ENCODE measurements at regions not wholly inside any gene's neighbourhood (a gene's known extent, or its start where the extent isn't known, plus 50 kb on each side); places are given as distances from the start of the nearest gene placed in this dataset.

- TF ChIP-seq, protein P1, sequence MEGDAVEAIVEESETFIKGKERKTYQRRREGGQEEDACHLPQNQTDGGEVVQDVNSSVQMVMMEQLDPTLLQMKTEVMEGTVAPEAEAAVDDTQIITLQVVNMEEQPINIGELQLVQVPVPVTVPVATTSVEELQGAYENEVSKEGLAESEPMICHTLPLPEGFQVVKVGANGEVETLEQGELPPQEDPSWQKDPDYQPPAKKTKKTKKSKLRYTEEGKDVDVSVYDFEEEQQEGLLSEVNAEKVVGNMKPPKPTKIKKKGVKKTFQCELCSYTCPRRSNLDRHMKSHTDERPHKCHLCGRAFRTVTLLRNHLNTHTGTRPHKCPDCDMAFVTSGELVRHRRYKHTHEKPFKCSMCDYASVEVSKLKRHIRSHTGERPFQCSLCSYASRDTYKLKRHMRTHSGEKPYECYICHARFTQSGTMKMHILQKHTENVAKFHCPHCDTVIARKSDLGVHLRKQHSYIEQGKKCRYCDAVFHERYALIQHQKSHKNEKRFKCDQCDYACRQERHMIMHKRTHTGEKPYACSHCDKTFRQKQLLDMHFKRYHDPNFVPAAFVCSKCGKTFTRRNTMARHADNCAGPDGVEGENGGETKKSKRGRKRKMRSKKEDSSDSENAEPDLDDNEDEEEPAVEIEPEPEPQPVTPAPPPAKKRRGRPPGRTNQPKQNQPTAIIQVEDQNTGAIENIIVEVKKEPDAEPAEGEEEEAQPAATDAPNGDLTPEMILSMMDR (IDR thresholded peaks at IDR 0.05), result no peak
- no peaks in the 10 kb centered on the region for H3K27me3 ChIP-seq
- H3K27ac ChIP-seq, result no peak overlapping the region
- H3K36me3 ChIP-seq, result no peaks in the 10 kb centered on the region
- no peak overlapping the region for H3K4me3 ChIP-seq (ENCODE audit: low read depth in 1 of 2, low read length in 1 of 2)
- no peaks in the 10 kb centered on the region for H3K9me3 ChIP-seq
- no peaks in the 10 kb centered on the region for H3K4me1 ChIP-seq (ENCODE audit: control insufficient read depth in 1 of 2, insufficient read depth in 1 of 2, low read depth in 1 of 2, low read length in 1 of 2)
Measured at GRCh38 chr15:93570527-93570926, 481.5 kb upstream of the RGMA start.

GRCh38 chr15:93566762-93567161 is 477.8 kb upstream of the RGMA start:
- Histone ChIP-seq H3K4me3 (ENCODE audit: low read depth in 1 of 2, low read length in 1 of 2) (no peak overlapping the region), H3K36me3 (no peaks in the 10 kb centered on the region), H3K27me3 (no peaks in the 10 kb centered on the region), H3K27ac (no peak overlapping the region), H3K4me1 (ENCODE audit: control insufficient read depth in 1 of 2, insufficient read depth in 1 of 2, low read depth in 1 of 2, low read length in 1 of 2) (no peaks in the 10 kb centered on the region), H3K9me3 (no peaks in the 10 kb centered on the region)
- TF ChIP-seq, protein P1 (IDR thresholded peaks at IDR 0.05), result no peak

DNA sequence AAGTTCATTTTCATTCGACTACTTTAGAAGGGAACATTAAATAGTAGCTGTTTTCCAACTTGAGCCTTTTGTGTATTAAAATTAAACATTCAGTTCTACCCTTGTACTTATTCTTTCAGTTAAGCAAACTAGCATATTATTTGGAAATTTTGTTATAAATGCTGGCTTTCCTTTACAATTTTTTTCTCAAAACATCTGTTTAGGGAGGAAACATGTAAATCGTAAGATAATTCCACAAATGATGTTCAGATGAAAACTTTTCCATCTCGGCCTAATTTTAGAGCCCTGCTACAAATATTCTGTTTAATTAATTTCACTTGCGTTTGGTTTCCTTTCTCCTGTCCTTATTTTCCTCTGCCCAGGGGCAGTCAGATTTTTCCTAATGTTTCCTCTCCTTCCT is 476.2 kb upstream of the RGMA start:
- Histone ChIP-seq H3K27ac (no peak overlapping the region), H3K9me3 (no peaks in the 10 kb centered on the region), H3K4me3 (ENCODE audit: low read depth in 1 of 2, low read length in 1 of 2) (no peak overlapping the region), H3K4me1 (ENCODE audit: control insufficient read depth in 1 of 2, insufficient read depth in 1 of 2, low read depth in 1 of 2, low read length in 1 of 2) (no peaks in the 10 kb centered on the region), H3K27me3 (no peaks in the 10 kb centered on the region), H3K36me3 (no peaks in the 10 kb centered on the region)
- TF ChIP-seq, protein P1 (IDR thresholded peaks at IDR 0.05), result no peak

GRCh38 chr15:93563218-93563617 is 474.2 kb upstream of the RGMA start:
- Histone ChIP-seq H3K27ac (no peak overlapping the region), H3K4me1 (ENCODE audit: control insufficient read depth in 1 of 2, insufficient read depth in 1 of 2, low read depth in 1 of 2, low read length in 1 of 2) (no peaks in the 10 kb centered on the region), H3K9me3 (no peaks in the 10 kb centered on the region), H3K4me3 (ENCODE audit: low read depth in 1 of 2, low read length in 1 of 2) (no peak overlapping the region), H3K27me3 (no peaks in the 10 kb centered on the region), H3K36me3 (no peaks in the 10 kb centered on the region)
- TF ChIP-seq, protein P1 (IDR thresholded peaks at IDR 0.05), result no peak

DNA sequence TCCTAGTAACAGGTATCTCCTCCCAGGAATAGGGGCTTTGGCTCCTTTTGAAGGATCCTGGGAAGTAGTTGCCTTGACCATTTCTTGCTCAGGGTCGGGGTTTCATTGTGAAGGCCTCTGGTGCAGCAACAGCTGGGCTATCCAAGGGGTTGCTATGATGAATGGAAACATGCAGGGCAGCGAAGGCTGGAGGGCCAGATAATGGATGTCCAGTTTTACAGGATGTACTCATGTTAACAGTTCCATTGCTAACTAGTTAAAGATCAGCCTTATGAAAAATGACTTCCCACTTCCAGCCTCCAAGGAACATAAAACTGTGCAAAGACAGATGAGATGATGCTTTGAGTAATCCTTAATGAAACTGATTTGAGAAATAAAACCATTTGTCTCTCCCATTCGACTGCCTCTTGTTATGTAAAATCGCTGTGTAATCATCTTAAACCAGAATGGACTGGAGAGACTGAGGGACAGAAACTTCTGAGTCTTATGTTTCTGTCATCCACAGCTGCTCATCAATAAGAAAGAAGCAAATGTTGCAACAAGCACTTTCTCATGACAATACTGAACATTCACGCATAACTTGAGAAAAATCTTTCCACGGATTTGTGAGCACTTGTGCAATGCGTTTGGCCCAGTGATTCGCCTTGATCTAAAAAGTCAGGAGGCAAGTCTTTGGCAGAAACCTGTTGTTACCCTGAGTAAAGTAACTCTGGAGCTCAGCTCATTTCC is 473.5 kb upstream of the RGMA start:
- no peaks in the 10 kb centered on the region for H3K36me3 ChIP-seq
- TF ChIP-seq, protein P1 (IDR thresholded peaks at IDR 0.05), result no peak
- H3K4me3 ChIP-seq (ENCODE audit: low read depth in 1 of 2, low read length in 1 of 2), result no peak overlapping the region
- H3K27me3 ChIP-seq, result no peaks in the 10 kb centered on the region
- no peak overlapping the region for H3K27ac ChIP-seq
- H3K9me3 ChIP-seq, result no peaks in the 10 kb centered on the region
- H3K4me1 ChIP-seq (ENCODE audit: control insufficient read depth in 1 of 2, insufficient read depth in 1 of 2, low read depth in 1 of 2, low read length in 1 of 2), result no peaks in the 10 kb centered on the region

All from neutrophil (primary cell).